ENCODE measurements at regions not wholly inside any gene's neighbourhood (a gene's known extent, or its start where the extent isn't known, plus 50 kb on each side); places are given as distances from the start of the nearest gene placed in this dataset.

DNA sequence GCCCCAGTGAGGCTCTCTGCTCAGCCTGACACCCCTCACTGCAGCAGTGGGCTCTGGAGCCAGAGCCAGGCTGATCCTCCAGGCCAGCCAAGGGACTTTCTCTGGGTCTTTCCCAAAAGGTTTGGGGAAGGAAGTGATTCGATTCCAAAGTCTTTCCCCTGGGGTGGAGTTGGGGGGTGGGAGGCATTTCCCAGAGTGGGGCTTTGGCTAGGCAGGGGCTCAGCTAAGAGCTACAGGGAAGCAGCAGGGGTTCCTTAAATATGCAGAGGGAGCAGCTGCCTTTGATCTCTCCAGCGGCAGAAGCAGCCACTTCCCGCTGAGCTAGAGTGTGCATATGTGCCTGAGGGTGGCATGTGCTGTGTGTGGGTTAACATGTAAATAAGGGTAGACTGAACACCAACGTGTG is 192.9 kb downstream of the INSC start:
- TF ChIP-seq CTCF (conservative IDR thresholded peaks at IDR 0.05) (no peak), ZFX (IDR thresholded peaks at IDR 0.05) (no peak)
